C4-2B (cell line): ENCODE measurements at regions not wholly inside any gene's neighbourhood (a gene's known extent, or its start where the extent isn't known, plus 50 kb on each side); places are given as distances from the start of the nearest gene placed in this dataset.

Source experiments
- H3K27ac ChIP-seq: fragments of 450-650 bp; 2 replicates; pipeline ENCODE4 v1.5.1; 2017
- CTCF ChIP-seq: fragments of 450-650 bp; conservative IDR thresholded peaks from 2 replicates; pipeline ENCODE4 v1.5.1; 2017; ENCODE audit warnings: mild to moderate bottlenecking
- ZFX ChIP-seq: fragments of 450-650 bp; IDR thresholded peaks from 2 replicates; pipeline ENCODE4 v1.6.1; 2017

- no peak for TF ChIP-seq CTCF
- no peak for TF ChIP-seq ZFX
- no peak overlapping the region for H3K27ac ChIP-seq
These were observed 457.9 kb downstream of the FGF9 start for GRCh38 chr13:22128441-22129408.

DNA sequence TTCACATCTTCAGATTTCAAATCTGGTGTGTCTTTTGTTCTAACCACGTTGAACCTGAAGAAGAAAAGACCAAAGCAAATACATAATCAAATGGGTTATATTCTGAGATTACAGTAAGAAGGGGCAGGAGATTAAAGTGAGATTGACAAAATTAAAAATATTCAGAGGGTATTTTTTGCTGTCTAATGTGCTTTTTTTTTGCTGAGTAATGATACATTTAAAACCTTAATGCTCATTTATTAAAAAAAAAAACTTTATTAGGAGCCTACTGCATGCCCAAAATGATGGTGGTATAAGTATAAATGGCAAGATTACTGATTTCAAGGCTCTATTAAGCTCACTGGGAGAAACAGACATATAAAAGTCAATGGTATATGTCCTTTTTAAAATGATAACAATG, 459.4 kb downstream of the FGF9 start:
- H3K27ac ChIP-seq: no peak overlapping the region
- no peak for TF ChIP-seq CTCF

DNA sequence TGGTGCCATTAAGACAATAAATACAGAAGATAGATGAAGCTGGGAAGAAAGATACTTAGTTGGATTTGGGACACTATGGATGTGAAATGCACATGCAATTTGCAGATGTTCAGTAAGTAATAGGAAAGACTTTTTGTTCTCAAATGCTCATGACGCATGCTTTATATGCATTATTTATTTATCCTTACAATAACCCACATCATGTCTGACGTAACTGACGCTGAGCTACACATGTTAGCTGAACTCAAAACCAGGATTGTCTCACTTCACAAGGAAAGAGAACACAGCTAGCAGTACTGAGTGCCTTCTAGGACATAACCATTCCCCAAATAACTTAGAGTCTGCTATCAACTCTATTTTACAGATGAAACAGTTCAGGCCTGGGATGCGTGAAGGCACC, 463.4 kb downstream of the FGF9 start:
- TF ChIP-seq ZFX (no peak), CTCF (no peak)
- H3K27ac ChIP-seq: no peak overlapping the region

GRCh38 chr13:22135446-22135845, 464.6 kb downstream of the FGF9 start:
- TF ChIP-seq CTCF (no peak), ZFX (no peak)
- H3K27ac ChIP-seq: peak overlapping the region; percentile 24

GRCh38 chr13:22137361-22138050, 466.6 kb downstream of the FGF9 start:
- TF ChIP-seq CTCF: no peak
- TF ChIP-seq ZFX: no peak

DNA sequence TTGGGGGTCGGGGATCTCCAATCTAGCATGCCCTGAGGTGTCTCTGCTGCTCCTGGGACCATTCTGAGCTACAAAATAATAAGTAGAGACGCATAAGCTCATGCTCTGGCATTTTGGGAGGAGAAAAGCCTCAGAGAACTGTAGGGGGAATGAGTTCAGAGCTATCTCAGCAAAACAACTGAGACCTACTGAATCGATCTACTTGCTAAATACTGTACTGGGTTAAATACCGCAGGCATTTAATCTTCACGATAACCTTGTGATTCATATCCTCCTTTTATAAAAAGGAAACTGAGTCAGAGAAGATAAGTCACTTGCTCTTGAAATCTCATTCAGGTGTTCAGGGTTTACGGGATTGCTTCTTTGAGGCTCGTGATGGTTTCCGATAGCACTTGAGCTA, 468.1 kb downstream of the FGF9 start:
- no peak overlapping the region for H3K27ac ChIP-seq
- no peak for TF ChIP-seq ZFX
- no peak for TF ChIP-seq CTCF

More at GRCh38 chr13:22137361-22138050, 466.6 kb downstream of the FGF9 start:
- no peak overlapping the region; the same call in 1 of the 2 replicates for H3K27ac ChIP-seq

DNA sequence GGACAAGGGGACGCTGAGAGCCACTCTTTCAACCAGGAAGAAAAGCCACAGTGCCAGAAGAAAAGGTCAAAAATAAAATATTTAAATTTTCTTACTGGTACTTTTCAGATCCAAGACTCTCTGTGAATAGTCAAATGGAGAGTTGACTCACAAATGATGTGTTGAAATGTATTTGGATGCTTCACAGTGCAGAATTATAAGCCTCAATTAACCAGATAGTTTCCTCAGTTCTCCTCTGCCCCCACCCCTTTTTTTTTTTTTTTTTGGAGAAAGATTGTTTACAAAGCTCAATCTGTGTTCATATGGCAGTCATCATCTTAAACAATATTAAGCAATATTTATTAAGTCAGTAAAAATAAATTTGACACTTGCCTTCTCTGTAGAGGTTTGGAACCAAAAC, 470.8 kb downstream of the FGF9 start:
- no peak for TF ChIP-seq CTCF
- no peak for TF ChIP-seq ZFX
- no peak overlapping the region for H3K27ac ChIP-seq
